ENCODE measurements at regions not wholly inside any gene's neighbourhood (a gene's known extent, or its start where the extent isn't known, plus 50 kb on each side); places are given as distances from the start of the nearest gene placed in this dataset.
"Not testable (repeated sequence)": the region's sequence is repeated elsewhere in the genome, so short reads cannot be mapped to it uniquely, and the experiment has no call there.

GRCh38 chr17:65293584-65294180 is 156.5 kb downstream of the RGS9 start:
- no peaks in the 10 kb centered on the region for H3K27me3 ChIP-seq (replicated peaks)
- in situ Hi-C loops (cut with HindIII; ENCODE audit: low pct_ligation_motif_present, low sequenced_read_pairs): no loop called here
- H3K36me3 ChIP-seq (replicated peaks): no peaks in the 10 kb centered on the region
- H3K4me3 ChIP-seq (ENCODE audit: low read depth, low read length): no peak overlapping the region
- TF ChIP-seq CTCF (IDR thresholded peaks at IDR 0.05; ENCODE audit: low read depth, low read length, missing control alignments): no peak
- no peak overlapping the region for H3K27ac ChIP-seq
- DNase-seq: no peak

GRCh38 chr17:65292430-65292829 is 155.3 kb downstream of the RGS9 start:
- Histone ChIP-seq H3K4me3 (ENCODE audit: low read depth, low read length) (no peak overlapping the region), H3K36me3 (replicated peaks) (no peaks in the 10 kb centered on the region), H3K27ac (no peak overlapping the region), H3K27me3 (replicated peaks) (no peaks in the 10 kb centered on the region)
- in situ Hi-C loops (cut with HindIII; ENCODE audit: low pct_ligation_motif_present, low sequenced_read_pairs): no loop called here
- TF ChIP-seq CTCF (IDR thresholded peaks at IDR 0.05; ENCODE audit: low read depth, low read length, missing control alignments): no peak
- DNase-seq: no peak

GRCh38 chr17:65291301-65291700 is 154.1 kb downstream of the RGS9 start:
- H3K27ac ChIP-seq; DNase-seq; H3K36me3 ChIP-seq (replicated peaks); H3K27me3 ChIP-seq (replicated peaks); in situ Hi-C loops (cut with HindIII; ENCODE audit: low pct_ligation_motif_present, low sequenced_read_pairs); H3K4me3 ChIP-seq (ENCODE audit: low read depth, low read length): not testable (repeated sequence)

GRCh38 chr17:65290616-65291015 is 153.4 kb downstream of the RGS9 start:
- in situ Hi-C loops (cut with HindIII; ENCODE audit: low pct_ligation_motif_present, low sequenced_read_pairs): no loop called here
- Histone ChIP-seq H3K4me3 (ENCODE audit: low read depth, low read length) (no peak overlapping the region), H3K27me3 (replicated peaks) (no peaks in the 10 kb centered on the region), H3K36me3 (replicated peaks) (no peaks in the 10 kb centered on the region), H3K27ac (no peak overlapping the region)
- DNase-seq: no peak
- no peak for TF ChIP-seq CTCF (IDR thresholded peaks at IDR 0.05; ENCODE audit: low read depth, low read length, missing control alignments)

- Histone ChIP-seq H3K27ac (no peak overlapping the region), H3K4me3 (ENCODE audit: low read depth, low read length) (no peak overlapping the region), H3K27me3 (replicated peaks) (no peaks in the 10 kb centered on the region), H3K36me3 (replicated peaks) (no peaks in the 10 kb centered on the region)
- TF ChIP-seq CTCF (IDR thresholded peaks at IDR 0.05; ENCODE audit: low read depth, low read length, missing control alignments): no peak
- in situ Hi-C loops (cut with HindIII; ENCODE audit: low pct_ligation_motif_present, low sequenced_read_pairs): no loop called here
- DNase-seq: no peak
These were observed 152.9 kb downstream of the RGS9 start for GRCh38 chr17:65290056-65290455.

- Histone ChIP-seq H3K27ac (no peak overlapping the region), H3K36me3 (replicated peaks) (no peaks in the 10 kb centered on the region), H3K27me3 (replicated peaks) (no peaks in the 10 kb centered on the region), H3K4me3 (ENCODE audit: low read depth, low read length) (no peak overlapping the region)
- peak; percentile 39 for DNase-seq
- in situ Hi-C loops (cut with HindIII; ENCODE audit: low pct_ligation_motif_present, low sequenced_read_pairs): no loop called here
- no peak for TF ChIP-seq CTCF (IDR thresholded peaks at IDR 0.05; ENCODE audit: low read depth, low read length, missing control alignments)
These were observed 149.9 kb downstream of the RGS9 start for GRCh38 chr17:65287040-65287439.

Data from brain microvascular endothelial cell (primary cell).